SU-DHL-6 (cell line): ENCODE measurements at regions not wholly inside any gene's neighbourhood (a gene's known extent, or its start where the extent isn't known, plus 50 kb on each side); places are given as distances from the start of the nearest gene placed in this dataset.

Experiments used
- H2AFZ ChIP-seq: fragments of 200-600 bp; sonication (generic); 2 replicates; pipeline ENCODE4 v1.6.1; 2014; ENCODE audit warnings: low read depth, mild to moderate bottlenecking, moderate library complexity, mixed read lengths, antibody characterized with exemption, low read length; ENCODE audit not compliant: severe bottlenecking
- H3F3A ChIP-seq: fragments of 200-600 bp; shearing (Covaris generic); 2 replicates; pipeline ENCODE4 v1.6.0; 2016; ENCODE audit warnings: antibody characterized with exemption, mild to moderate bottlenecking; ENCODE audit not compliant: insufficient read depth
- H3K27ac ChIP-seq: fragments of 200-600 bp; sonication (generic); 2 replicates; pipeline ENCODE4 v1.5.1; 2016; ENCODE audit warnings: low read depth, mild to moderate bottlenecking, low read length, moderate library complexity, mixed read lengths
- H3K27me3 ChIP-seq: fragments of 200-600 bp; sonication (generic), shearing (Covaris generic); 2 replicates; pipeline ENCODE4 v1.6.0; 2014; ENCODE audit warnings: mild to moderate bottlenecking, low read length
- H3K36me3 ChIP-seq: fragments of 200-600 bp; sonication (generic); 2 replicates; pipeline ENCODE4 v1.6.1; 2014; ENCODE audit warnings: mild to moderate bottlenecking, low read length, mixed read lengths
- H3K4me2 ChIP-seq: fragments of 300-600, 200-600 bp; shearing (Covaris generic), sonication (generic); 2 replicates; pipeline ENCODE4 v1.6.0; 2014; ENCODE audit warnings: low read length, low read depth, mild to moderate bottlenecking; ENCODE audit not compliant: poor library complexity, severe bottlenecking
- H3K4me3 ChIP-seq: fragments of 200-600 bp; sonication (generic); 2 replicates; pipeline ENCODE4 v1.5.1; 2014; ENCODE audit warnings: antibody characterized with exemption, low read length, mild to moderate bottlenecking, mixed read lengths; ENCODE audit not compliant: insufficient read depth, poor library complexity, severe bottlenecking
- H3K79me2 ChIP-seq: fragments of 200-600 bp; sonication (generic); 2 replicates; pipeline ENCODE4 v1.6.1; 2014; ENCODE audit warnings: mild to moderate bottlenecking, low read length, moderate library complexity; ENCODE audit not compliant: insufficient read depth
- H3K9ac ChIP-seq: fragments of 200-600 bp; sonication (generic); 2 replicates; pipeline ENCODE4 v1.7.0; 2014; ENCODE audit warnings: mild to moderate bottlenecking, low read length
- H3K9me2 ChIP-seq: fragments of 200-600 bp; sonication (generic); replicated peaks from 2 replicates; pipeline ENCODE4 v1.6.1; 2014; ENCODE audit warnings: low read length; ENCODE audit not compliant: insufficient read depth
- H3K9me3 ChIP-seq: fragments of 200-600 bp; sonication (generic); 2 replicates; pipeline ENCODE4 v1.6.1; 2014; ENCODE audit warnings: low read length, mixed read lengths; ENCODE audit not compliant: insufficient read depth
- H4K20me1 ChIP-seq: fragments of 200-600 bp; sonication (generic); 2 replicates; pipeline ENCODE4 v1.6.1; 2014; ENCODE audit warnings: low read depth, mild to moderate bottlenecking, antibody characterized with exemption, low read length, moderate library complexity, mixed read lengths
- CTCF ChIP-seq: fragments of 200-600 bp; sonication (generic); IDR thresholded peaks from one replicate; pipeline ENCODE4 v1.5.1; 2017; ENCODE audit warnings: antibody characterized with exemption, mild to moderate bottlenecking, low read length, moderate library complexity; ENCODE audit not compliant: insufficient read depth, poor library complexity, severe bottlenecking
- EZH2phosphoT487 ChIP-seq: fragments of 200-600 bp; sonication (generic), shearing (Covaris generic); conservative IDR thresholded peaks from 2 replicates; pipeline ENCODE4 v1.6.1; 2018; ENCODE audit warnings: mild to moderate bottlenecking, antibody characterized with exemption, low read length, moderate library complexity, mixed read lengths

GRCh38 chr11:25613451-25613850, 718.5 kb upstream of the ANO3 start:
- no peaks in the 10 kb centered on the region for H3K27me3 ChIP-seq
- H3K4me3 ChIP-seq = no peak overlapping the region
- no peaks in the 10 kb centered on the region for H3F3A ChIP-seq
- H3K79me2 ChIP-seq = no peaks in the 10 kb centered on the region
- no peak overlapping the region for H2AFZ ChIP-seq
- H3K9me3 ChIP-seq = peaks cover 16% of the 10 kb centered on the region; the same call in 1 of the 2 replicates
- H3K4me2 ChIP-seq = no peak overlapping the region
- H3K9ac ChIP-seq = no peak overlapping the region
- no peaks in the 10 kb centered on the region for H3K36me3 ChIP-seq
- H4K20me1 ChIP-seq = no peaks in the 10 kb centered on the region
- H3K9me2 ChIP-seq = no peaks in the 10 kb centered on the region
- TF ChIP-seq EZH2phosphoT487 (no peak), CTCF (no peak)
- H3K27ac ChIP-seq = no peak overlapping the region

- Histone ChIP-seq H3K4me3 (no peak overlapping the region), H4K20me1 (no peaks in the 10 kb centered on the region), H3K9me2 (no peaks in the 10 kb centered on the region), H3K9me3 (peaks cover 16% of the 10 kb centered on the region; the same call in 1 of the 2 replicates), H3K27ac (no peak overlapping the region), H3K9ac (no peak overlapping the region), H3K36me3 (no peaks in the 10 kb centered on the region), H3K4me2 (no peak overlapping the region), H3F3A (no peaks in the 10 kb centered on the region), H3K79me2 (no peaks in the 10 kb centered on the region), H3K27me3 (no peaks in the 10 kb centered on the region), H2AFZ (no peak overlapping the region)
- TF ChIP-seq EZH2phosphoT487 (no peak), CTCF (no peak)
These were observed 718.1 kb upstream of the ANO3 start for GRCh38 chr11:25613865-25614264.

GRCh38 chr11:25615069-25615468, 716.9 kb upstream of the ANO3 start:
- no peaks in the 10 kb centered on the region for H3K9me2 ChIP-seq
- H4K20me1 ChIP-seq = no peaks in the 10 kb centered on the region
- H3K4me2 ChIP-seq = no peak overlapping the region
- H3K36me3 ChIP-seq = no peaks in the 10 kb centered on the region
- H3K27ac ChIP-seq = no peak overlapping the region
- TF ChIP-seq EZH2phosphoT487 = no peak
- TF ChIP-seq CTCF = no peak
- H3K27me3 ChIP-seq = no peaks in the 10 kb centered on the region
- no peaks in the 10 kb centered on the region for H3F3A ChIP-seq
- H3K9me3 ChIP-seq = peaks cover 16% of the 10 kb centered on the region; the same call in 1 of the 2 replicates
- no peak overlapping the region for H3K9ac ChIP-seq
- H3K79me2 ChIP-seq = no peaks in the 10 kb centered on the region
- no peak overlapping the region for H2AFZ ChIP-seq
- no peak overlapping the region for H3K4me3 ChIP-seq

- no peak overlapping the region for H3K4me2 ChIP-seq
- no peaks in the 10 kb centered on the region for H3K9me2 ChIP-seq
- no peak overlapping the region for H2AFZ ChIP-seq
- no peaks in the 10 kb centered on the region for H3K27me3 ChIP-seq
- H3K9me3 ChIP-seq = peaks cover 12% of the 10 kb centered on the region; the same call in 1 of the 2 replicates
- H3K79me2 ChIP-seq = no peaks in the 10 kb centered on the region
- TF ChIP-seq CTCF (no peak), EZH2phosphoT487 (no peak)
- no peak overlapping the region for H3K27ac ChIP-seq
- H3K9ac ChIP-seq = no peak overlapping the region
- H4K20me1 ChIP-seq = no peaks in the 10 kb centered on the region
- no peak overlapping the region for H3K4me3 ChIP-seq
- H3K36me3 ChIP-seq = no peaks in the 10 kb centered on the region
- H3F3A ChIP-seq = no peaks in the 10 kb centered on the region
These were observed 716.1 kb upstream of the ANO3 start for GRCh38 chr11:25615841-25616240.
